IMR-90 (cell line): ENCODE measurements at regions not wholly inside any gene's neighbourhood (a gene's known extent, or its start where the extent isn't known, plus 50 kb on each side); places are given as distances from the start of the nearest gene placed in this dataset.

Experiments used
- ATAC-seq: fragments of 200-7000 bp; cut with Tn5 transposase; 2 replicates; pipeline ENCODE4 v1.9.1; 2020; ENCODE audit warnings: low read depth, mild to moderate bottlenecking, moderate library complexity
- BruUV-seq: library from RNA; stranded (reverse); fragments of 400-500 nt; replicated peaks from 2 replicates; lab custom pipeline; 2021; lab: Mats Ljungman, UMichigan
- CTCF ChIA-PET: fragments of 300-600 bp; formaldehyde crosslinking; extraction: SDS; loops from one replicate; lab custom pipeline; 2021; ENCODE audit warnings: antibody characterized with exemption; lab: Yijun Ruan, JAX
- POLR2A ChIA-PET: fragments of 300-600 bp; sonication (Branson Sonifier 250); formaldehyde crosslinking; loops from one replicate; lab custom pipeline; 2022; ENCODE audit warnings: antibody characterized with exemption; ENCODE audit not compliant: unreplicated experiment; lab: Charles Lee
- DNase-seq: peaks from one replicate; pipeline ENCODE4 v3.0.0; 2013
- H2AFZ ChIP-seq: replicated peaks from 2 replicates; pipeline ENCODE3; 2013; ENCODE audit warnings: low read length, mild to moderate bottlenecking; ENCODE audit not compliant: poor library complexity
- H2AK5ac ChIP-seq: 2 replicates; pipeline ENCODE4 v1.6.1; 2013; ENCODE audit warnings: low read depth, low read length, inconsistent platforms
- H2AK9ac ChIP-seq: replicated peaks from 2 replicates; pipeline ENCODE3; 2013; ENCODE audit warnings: mild to moderate bottlenecking, low read depth, low read length, moderate library complexity; ENCODE audit not compliant: poor library complexity
- H2BK120ac ChIP-seq: 2 replicates; pipeline ENCODE4 v1.6.1; 2013; ENCODE audit warnings: low read depth, low read length, inconsistent platforms
- H2BK15ac ChIP-seq: 3 replicates; pipeline ENCODE4 v1.6.1; 2013; ENCODE audit warnings: low read depth, low read length, inconsistent platforms
- H2BK20ac ChIP-seq: 2 replicates; pipeline ENCODE4 v1.6.1; 2013; ENCODE audit warnings: low read depth, mild to moderate bottlenecking, inconsistent platforms, low read length, moderate library complexity
- H2BK5ac ChIP-seq: 2 replicates; pipeline ENCODE4 v1.6.1; 2013; ENCODE audit warnings: mild to moderate bottlenecking, low read depth, low read length, inconsistent platforms; ENCODE audit not compliant: poor library complexity, severe bottlenecking
- H3K14ac ChIP-seq: replicated peaks from 2 replicates; pipeline ENCODE4 v1.6.1; 2013; ENCODE audit warnings: low read depth, low read length, inconsistent platforms
- H3K18ac ChIP-seq: 2 replicates; pipeline ENCODE4 v1.6.1; 2013; ENCODE audit warnings: low read depth, low read length, control low read depth
- H3K23ac ChIP-seq: 2 replicates; pipeline ENCODE4 v1.6.1; 2013; ENCODE audit warnings: low read depth, low read length, inconsistent platforms
- H3K27ac ChIP-seq: 2 replicates; pipeline ENCODE4 v1.5.1; 2013; ENCODE audit warnings: mild to moderate bottlenecking, control low read depth, low read length; ENCODE audit not compliant: insufficient read depth
- H3K27me3 ChIP-seq: 2 replicates; pipeline ENCODE4 v1.6.1; 2013; ENCODE audit warnings: low read length; ENCODE audit not compliant: control insufficient read depth, insufficient read depth
- H3K36me3 ChIP-seq: 2 replicates; pipeline ENCODE4 v1.6.1; 2013; ENCODE audit warnings: low read length, mixed read lengths; ENCODE audit not compliant: control insufficient read depth, insufficient read depth
- H3K4ac ChIP-seq: 2 replicates; pipeline ENCODE4 v1.6.1; 2013; ENCODE audit warnings: low read depth, low read length, inconsistent platforms
- H3K4me1 ChIP-seq: 2 replicates; pipeline ENCODE4 v1.6.1; 2013; ENCODE audit warnings: low read length, mixed read lengths; ENCODE audit not compliant: control insufficient read depth, insufficient read depth
- H3K4me2 ChIP-seq: 2 replicates; pipeline ENCODE4 v1.6.1; 2013; ENCODE audit warnings: low read depth, mild to moderate bottlenecking, control low read depth, low read length, moderate library complexity
- H3K4me3 ChIP-seq: 2 replicates; pipeline ENCODE4 v1.5.1; 2013; ENCODE audit warnings: low read depth, mild to moderate bottlenecking, control low read depth, low read length, moderate library complexity; ENCODE audit not compliant: insufficient read depth
- H3K56ac ChIP-seq: 2 replicates; pipeline ENCODE4 v1.6.1; 2013; ENCODE audit warnings: low read length, inconsistent platforms; ENCODE audit not compliant: insufficient read depth; ENCODE audit errors: extremely low read depth
- H3K79me1 ChIP-seq, 2 experiments: 2 replicates each; pipeline ENCODE4 v1.6.1; 2013; ENCODE audit warnings: low read length in 2 of 2, inconsistent platforms in 1 of 2, low read depth in 1 of 2
- H3K9ac ChIP-seq: 2 replicates; pipeline ENCODE4 v1.6.1; 2013; ENCODE audit warnings: low read depth, low read length, control low read depth
- H3K9me1 ChIP-seq: 2 replicates; pipeline ENCODE4 v1.6.1; 2013; ENCODE audit warnings: low read length, inconsistent platforms; ENCODE audit not compliant: insufficient read depth
- H3K9me3 ChIP-seq: 2 replicates; pipeline ENCODE4 v1.6.1; 2013; ENCODE audit warnings: low read length; ENCODE audit not compliant: control insufficient read depth, insufficient read depth
- H4K20me1 ChIP-seq: 2 replicates; pipeline ENCODE4 v1.6.1; 2013; ENCODE audit warnings: low read length, inconsistent platforms; ENCODE audit not compliant: insufficient read depth
- H4K5ac ChIP-seq: 2 replicates; pipeline ENCODE4 v1.6.1; 2013; ENCODE audit warnings: mild to moderate bottlenecking, low read depth, low read length, control low read depth
- H4K8ac ChIP-seq, 2 experiments: 2 replicates each; pipeline ENCODE4 v1.6.1; 2013; ENCODE audit warnings: low read depth in 2 of 2, low read length in 2 of 2, control low read depth in 1 of 2, inconsistent platforms in 1 of 2
- H4K91ac ChIP-seq: 2 replicates; pipeline ENCODE4 v1.6.1; 2013; ENCODE audit warnings: low read depth, low read length, inconsistent platforms; ENCODE audit not compliant: insufficient read depth
- BHLHE40 ChIP-seq: fragments of 150-350 bp; IDR thresholded peaks from 2 replicates; pipeline ENCODE4 v1.6.1; 2016; ENCODE audit warnings: mild to moderate bottlenecking, low read depth, low read length
- CEBPB ChIP-seq: IDR thresholded peaks from 2 replicates; pipeline ENCODE4 v1.6.1; 2012; ENCODE audit warnings: low read depth, low read length, improper control_type of control experiment
- CHD1 ChIP-seq: IDR thresholded peaks from 2 replicates; pipeline ENCODE4 v1.6.1; 2012; ENCODE audit warnings: low read depth, low read length, improper control_type of control experiment
- FOS ChIP-seq: fragments of 150-350 bp; IDR thresholded peaks from 2 replicates; pipeline ENCODE4 v1.6.1; 2016; ENCODE audit warnings: low read depth, low read length
- MAFK ChIP-seq: IDR thresholded peaks from 2 replicates; pipeline ENCODE4 v1.6.1; 2012; ENCODE audit warnings: low read depth, low read length, improper control_type of control experiment
- MAZ ChIP-seq: IDR thresholded peaks from 2 replicates; pipeline ENCODE4 v1.6.1; 2012; ENCODE audit warnings: low read depth, mild to moderate bottlenecking, low read length, improper control_type of control experiment, moderate library complexity, borderline replicate concordance
- MXI1 ChIP-seq: IDR thresholded peaks from 2 replicates; pipeline ENCODE4 v1.6.1; 2012; ENCODE audit warnings: low read depth, mild to moderate bottlenecking, low read length, moderate library complexity, borderline replicate concordance
- NFE2L2 ChIP-seq: fragments of 150-350 bp; IDR thresholded peaks from 2 replicates; pipeline ENCODE4 v1.6.1; 2016; ENCODE audit warnings: low read depth, mild to moderate bottlenecking, low read length
- POLR2A ChIP-seq: IDR thresholded peaks from 2 replicates; pipeline ENCODE4 v1.6.1; 2012; ENCODE audit warnings: mild to moderate bottlenecking, low read depth, low read length
- RAD21 ChIP-seq: IDR thresholded peaks from 2 replicates; pipeline ENCODE4 v1.6.1; 2012; ENCODE audit warnings: low read length, improper control_type of control experiment
- RCOR1 ChIP-seq: IDR thresholded peaks from 2 replicates; pipeline ENCODE4 v1.6.1; 2012; ENCODE audit warnings: mild to moderate bottlenecking, low read length, improper control_type of control experiment; ENCODE audit not compliant: insufficient replicate concordance
- RFX5 ChIP-seq: IDR thresholded peaks from 2 replicates; pipeline ENCODE4 v1.8.0; 2012; ENCODE audit warnings: low read depth, mild to moderate bottlenecking, low read length, moderate library complexity
- SMC3 ChIP-seq: fragments of 150-350 bp; IDR thresholded peaks from 2 replicates; pipeline ENCODE4 v1.6.1; 2016; ENCODE audit warnings: low read depth, mild to moderate bottlenecking, antibody characterized with exemption, low read length, moderate library complexity
- WGBS, 2 experiments: methylation state at CpG; one replicate each; pipeline versions ENCODE4 v1.1.5 to v1.1.7; 2013; ENCODE audit warnings: missing lambda C conversion rate in 2 of 2; ENCODE audit not compliant: insufficient read length in 1 of 2; ENCODE audit errors: extremely low coverage in 2 of 2; 5-methylcytosine and 5-hydroxymethylcytosine counted together
- dilution Hi-C: fragments of 300-500 bp; cut with HindIII; formaldehyde crosslinking; loops from one replicate; pipeline ENCODE4 v1.14.3; 2018; ENCODE audit warnings: low sequenced_read_pairs; ENCODE audit not compliant: unreplicated experiment
- in situ Hi-C: fragments of 300-500 bp; cut with MboI; formaldehyde crosslinking; loops from 3 replicates; pipeline ENCODE4 v1.14.3; 2019; ENCODE audit warnings: low sequenced_read_pairs, inconsistent platforms, mixed read lengths
- intact Hi-C: fragments of 100-400 bp; cut with micrococcal nuclease; formaldehyde crosslinking; loops from 2 replicates; pipeline ENCODE4 v1.10.0; 2022
- TF ChIP-seq, protein P1 (sequence below): conservative IDR thresholded peaks from 2 replicates; pipeline ENCODE4 v1.5.1; 2012; ENCODE audit warnings: mild to moderate bottlenecking, low read depth, low read length, improper control_type of control experiment
- TF ChIP-seq, protein P2 (sequence below): fragments of 150-350 bp; IDR thresholded peaks from 2 replicates; pipeline ENCODE4 v1.6.1; 2016; ENCODE audit warnings: low read depth, mild to moderate bottlenecking, low read length, moderate library complexity, borderline replicate concordance
- TF ChIP-seq, protein P3 (sequence below): fragments of 150-350 bp; IDR thresholded peaks from 2 replicates; pipeline ENCODE4 v1.6.1; 2017; ENCODE audit warnings: mild to moderate bottlenecking, antibody characterized with exemption, low read length, low read depth

DNA sequence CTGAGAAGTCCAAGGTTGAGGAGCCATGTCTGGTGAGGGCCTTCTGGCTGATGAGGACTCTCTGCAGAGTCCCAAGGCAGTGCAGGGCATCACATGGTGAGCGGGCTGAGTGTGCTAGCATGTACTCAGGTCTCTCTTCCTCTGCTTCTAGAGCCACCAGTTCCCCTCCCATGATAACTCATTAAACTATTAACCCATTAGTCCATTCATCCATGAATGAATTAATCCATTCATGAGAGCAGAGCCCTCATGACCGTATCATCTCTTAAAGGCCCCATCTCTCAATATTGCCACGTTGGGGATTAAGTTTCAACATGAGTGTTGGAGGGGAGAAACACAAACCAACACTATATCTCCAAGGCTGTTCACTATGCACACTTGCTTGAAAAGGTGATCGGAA is 83.7 kb downstream of the TMEM30B start:
- Histone ChIP-seq H3K18ac (no peak overlapping the region), H3K4ac (no peak overlapping the region), H2BK20ac (0 out of 2 replicates have a peak overlapping the region, but pooled peaks have one; percentile 23), H2AFZ (no peak overlapping the region), H2AK9ac (no peak overlapping the region), H2BK15ac (no peak overlapping the region), H3K4me1 (peaks cover 8% of the 10 kb centered on the region), H3K9me1 (peaks cover 6% of the 10 kb centered on the region), H2AK5ac (0 out of 2 replicates have a peak overlapping the region, but pooled peaks have one; percentile 24), H2BK120ac (no peak overlapping the region), H3K23ac (no peak overlapping the region), H3K14ac (no peak overlapping the region), H3K9me3 (no peaks in the 10 kb centered on the region), H3K27me3 (no peaks in the 10 kb centered on the region), H3K27ac (no peak overlapping the region), H3K56ac (no peak overlapping the region), H3K36me3 (no peaks in the 10 kb centered on the region), H3K9ac (no peak overlapping the region), H4K91ac (no peak overlapping the region), H3K79me1 (no peaks in the 10 kb centered on the region), H4K5ac (peak overlapping the region; percentile 48; the same call in 1 of the 2 replicates), H3K4me2 (no peak overlapping the region), H2BK5ac (no peak overlapping the region), H4K20me1 (no peaks in the 10 kb centered on the region), H4K8ac (no peak overlapping the region), H3K4me3 (no peak overlapping the region)
- ChIA-PET CTCF (no interaction called here), POLR2A (no interaction called here)
- DNase-seq (no peak), ATAC-seq (no peak)
- in situ Hi-C loops = no loop called here
- BruUV-seq = no TSS peak
- WGBS, 2 experiments = no CpG with 5 or more reads among the region's 4 CpGs
- intact Hi-C loops = no loop called here
- TF ChIP-seq NFE2L2 (no peak), BHLHE40 (no peak), MXI1 (no peak), POLR2A (no peak), RCOR1 (no peak), RAD21 (no peak), MAZ (no peak), CHD1 (no peak), RFX5 (no peak), FOS (no peak), CEBPB (no peak), MAFK (no peak), SMC3 (no peak)
- TF ChIP-seq, protein P1, sequence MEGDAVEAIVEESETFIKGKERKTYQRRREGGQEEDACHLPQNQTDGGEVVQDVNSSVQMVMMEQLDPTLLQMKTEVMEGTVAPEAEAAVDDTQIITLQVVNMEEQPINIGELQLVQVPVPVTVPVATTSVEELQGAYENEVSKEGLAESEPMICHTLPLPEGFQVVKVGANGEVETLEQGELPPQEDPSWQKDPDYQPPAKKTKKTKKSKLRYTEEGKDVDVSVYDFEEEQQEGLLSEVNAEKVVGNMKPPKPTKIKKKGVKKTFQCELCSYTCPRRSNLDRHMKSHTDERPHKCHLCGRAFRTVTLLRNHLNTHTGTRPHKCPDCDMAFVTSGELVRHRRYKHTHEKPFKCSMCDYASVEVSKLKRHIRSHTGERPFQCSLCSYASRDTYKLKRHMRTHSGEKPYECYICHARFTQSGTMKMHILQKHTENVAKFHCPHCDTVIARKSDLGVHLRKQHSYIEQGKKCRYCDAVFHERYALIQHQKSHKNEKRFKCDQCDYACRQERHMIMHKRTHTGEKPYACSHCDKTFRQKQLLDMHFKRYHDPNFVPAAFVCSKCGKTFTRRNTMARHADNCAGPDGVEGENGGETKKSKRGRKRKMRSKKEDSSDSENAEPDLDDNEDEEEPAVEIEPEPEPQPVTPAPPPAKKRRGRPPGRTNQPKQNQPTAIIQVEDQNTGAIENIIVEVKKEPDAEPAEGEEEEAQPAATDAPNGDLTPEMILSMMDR = no peak
- TF ChIP-seq, protein P2, sequence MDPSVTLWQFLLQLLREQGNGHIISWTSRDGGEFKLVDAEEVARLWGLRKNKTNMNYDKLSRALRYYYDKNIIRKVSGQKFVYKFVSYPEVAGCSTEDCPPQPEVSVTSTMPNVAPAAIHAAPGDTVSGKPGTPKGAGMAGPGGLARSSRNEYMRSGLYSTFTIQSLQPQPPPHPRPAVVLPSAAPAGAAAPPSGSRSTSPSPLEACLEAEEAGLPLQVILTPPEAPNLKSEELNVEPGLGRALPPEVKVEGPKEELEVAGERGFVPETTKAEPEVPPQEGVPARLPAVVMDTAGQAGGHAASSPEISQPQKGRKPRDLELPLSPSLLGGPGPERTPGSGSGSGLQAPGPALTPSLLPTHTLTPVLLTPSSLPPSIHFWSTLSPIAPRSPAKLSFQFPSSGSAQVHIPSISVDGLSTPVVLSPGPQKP = no peak
- TF ChIP-seq, protein P3, sequence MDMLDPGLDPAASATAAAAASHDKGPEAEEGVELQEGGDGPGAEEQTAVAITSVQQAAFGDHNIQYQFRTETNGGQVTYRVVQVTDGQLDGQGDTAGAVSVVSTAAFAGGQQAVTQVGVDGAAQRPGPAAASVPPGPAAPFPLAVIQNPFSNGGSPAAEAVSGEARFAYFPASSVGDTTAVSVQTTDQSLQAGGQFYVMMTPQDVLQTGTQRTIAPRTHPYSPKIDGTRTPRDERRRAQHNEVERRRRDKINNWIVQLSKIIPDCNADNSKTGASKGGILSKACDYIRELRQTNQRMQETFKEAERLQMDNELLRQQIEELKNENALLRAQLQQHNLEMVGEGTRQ = no peak
- dilution Hi-C loops = no loop called here
